ENCODE measurements at regions not wholly inside any gene's neighbourhood (a gene's known extent, or its start where the extent isn't known, plus 50 kb on each side); places are given as distances from the start of the nearest gene placed in this dataset.
"Not testable (repeated sequence)": the region's sequence is repeated elsewhere in the genome, so short reads cannot be mapped to it uniquely, and the experiment has no call there.

- TF ChIP-seq CTCF (IDR thresholded peaks at IDR 0.05; ENCODE audit: low read length, missing control alignments): no peak
- no peak for DNase-seq (ENCODE audit: low read depth)
- H3K4me3 ChIP-seq (replicated peaks; ENCODE audit: low read depth, low read length): no peak overlapping the region
Observed at GRCh38 chr11:39628311-39628710, 1831.1 kb downstream of the LRRC4C start.

- H3K4me3 ChIP-seq (replicated peaks; ENCODE audit: low read depth, low read length); DNase-seq (ENCODE audit: low read depth): not testable (repeated sequence)
Observed at GRCh38 chr11:39620309-39620708, 1839.1 kb downstream of the LRRC4C start.

- no peak for TF ChIP-seq CTCF (IDR thresholded peaks at IDR 0.05; ENCODE audit: low read length, missing control alignments)
- no peak overlapping the region for H3K4me3 ChIP-seq (replicated peaks; ENCODE audit: low read depth, low read length)
- DNase-seq (ENCODE audit: low read depth): no peak
Observed at GRCh38 chr11:39617971-39618370, 1841.5 kb downstream of the LRRC4C start.

GRCh38 chr11:39589391-39589790, 1870.1 kb downstream of the LRRC4C start:
- DNase-seq (ENCODE audit: low read depth): no peak
- H3K4me3 ChIP-seq (replicated peaks; ENCODE audit: low read depth, low read length): no peak overlapping the region
- no peak for TF ChIP-seq CTCF (IDR thresholded peaks at IDR 0.05; ENCODE audit: low read length, missing control alignments)

GRCh38 chr11:39586036-39586435, 1873.4 kb downstream of the LRRC4C start:
- no peak for TF ChIP-seq CTCF (IDR thresholded peaks at IDR 0.05; ENCODE audit: low read length, missing control alignments)
- H3K4me3 ChIP-seq (replicated peaks; ENCODE audit: low read depth, low read length): no peak overlapping the region
- no peak for DNase-seq (ENCODE audit: low read depth)

- no peak overlapping the region for H3K4me3 ChIP-seq (replicated peaks; ENCODE audit: low read depth, low read length)
- no peak for DNase-seq (ENCODE audit: low read depth)
- no peak for TF ChIP-seq CTCF (IDR thresholded peaks at IDR 0.05; ENCODE audit: low read length, missing control alignments)
Observed at GRCh38 chr11:39571081-39571480, 1888.4 kb downstream of the LRRC4C start.

GRCh38 chr11:39570526-39570925, 1888.9 kb downstream of the LRRC4C start:
- TF ChIP-seq CTCF (IDR thresholded peaks at IDR 0.05; ENCODE audit: low read length, missing control alignments): no peak
- no peak overlapping the region for H3K4me3 ChIP-seq (replicated peaks; ENCODE audit: low read depth, low read length)
- DNase-seq (ENCODE audit: low read depth): no peak

- no peak overlapping the region for H3K4me3 ChIP-seq (replicated peaks; ENCODE audit: low read depth, low read length)
- TF ChIP-seq CTCF (IDR thresholded peaks at IDR 0.05; ENCODE audit: low read length, missing control alignments): no peak
- no peak for DNase-seq (ENCODE audit: low read depth)
Observed at GRCh38 chr11:39569789-39570188, 1889.7 kb downstream of the LRRC4C start.
